ENCODE measurements at regions not wholly inside any gene's neighbourhood (a gene's known extent, or its start where the extent isn't known, plus 50 kb on each side); places are given as distances from the start of the nearest gene placed in this dataset.

GRCh38 chr3:182533394-182533793 lies 259.9 kb upstream of the ATP11B start:
- TF ChIP-seq CTCF (conservative IDR thresholded peaks at IDR 0.05; ENCODE audit: low read depth, low read length) (no peak), EZH2 (IDR thresholded peaks at IDR 0.05; ENCODE audit: borderline replicate concordance, low read depth, low read length, poor library complexity, severe bottlenecking) (no peak)
- Histone ChIP-seq H3K27me3 (replicated peaks; ENCODE audit: insufficient read depth, low read depth, low read length, poor library complexity) (no peaks in the 10 kb centered on the region), H3K4me3 (ENCODE audit: low read depth, low read length, poor library complexity, severe bottlenecking) (no peak overlapping the region), H3K4me1 (ENCODE audit: insufficient read depth, low read length, poor library complexity, severe bottlenecking) (no peaks in the 10 kb centered on the region), H3K36me3 (ENCODE audit: insufficient read depth, low read length, poor library complexity, severe bottlenecking) (no peaks in the 10 kb centered on the region), H3K27ac (ENCODE audit: low read depth, low read length, poor library complexity, severe bottlenecking) (no peak overlapping the region), H3K9me3 (ENCODE audit: low read depth, low read length, poor library complexity, severe bottlenecking) (no peaks in the 10 kb centered on the region)
- peak; percentile 14 for DNase-seq (ENCODE audit: low spot score)
- ChIA-PET CTCF (no interaction called here), POLR2A (ENCODE audit: low non-redundant PET) (no interaction called here)
- no TSS peak for BruUV-seq (replicated peaks)
- intact Hi-C loops (cut with micrococcal nuclease; ENCODE audit: unreplicated experiment): no loop called here

GRCh38 chr3:182544542-182544941 lies 248.8 kb upstream of the ATP11B start:
- Histone ChIP-seq H3K4me1 (ENCODE audit: insufficient read depth, low read length, poor library complexity, severe bottlenecking) (no peaks in the 10 kb centered on the region), H3K27ac (ENCODE audit: low read depth, low read length, poor library complexity, severe bottlenecking) (no peak overlapping the region), H3K4me3 (ENCODE audit: low read depth, low read length, poor library complexity, severe bottlenecking) (no peak overlapping the region), H3K36me3 (ENCODE audit: insufficient read depth, low read length, poor library complexity, severe bottlenecking) (no peaks in the 10 kb centered on the region), H3K27me3 (replicated peaks; ENCODE audit: insufficient read depth, low read depth, low read length, poor library complexity) (peaks cover 3% of the 10 kb centered on the region), H3K9me3 (ENCODE audit: low read depth, low read length, poor library complexity, severe bottlenecking) (no peaks in the 10 kb centered on the region)
- no peak for DNase-seq (ENCODE audit: low spot score)
- no peak for TF ChIP-seq EZH2 (IDR thresholded peaks at IDR 0.05; ENCODE audit: borderline replicate concordance, low read depth, low read length, poor library complexity, severe bottlenecking)
- no peak for TF ChIP-seq CTCF (conservative IDR thresholded peaks at IDR 0.05; ENCODE audit: low read depth, low read length)
- POLR2A ChIA-PET (ENCODE audit: low non-redundant PET): no interaction called here
- CTCF ChIA-PET: no interaction called here
- intact Hi-C loops (cut with micrococcal nuclease; ENCODE audit: unreplicated experiment): no loop called here
- BruUV-seq (replicated peaks): no TSS peak

- Histone ChIP-seq H3K4me1 (ENCODE audit: insufficient read depth, low read length, poor library complexity, severe bottlenecking) (peaks cover 18% of the 10 kb centered on the region), H3K27me3 (replicated peaks; ENCODE audit: insufficient read depth, low read depth, low read length, poor library complexity) (no peaks in the 10 kb centered on the region), H3K4me3 (ENCODE audit: low read depth, low read length, poor library complexity, severe bottlenecking) (no peak overlapping the region), H3K9me3 (ENCODE audit: low read depth, low read length, poor library complexity, severe bottlenecking) (peaks cover 5% of the 10 kb centered on the region), H3K36me3 (ENCODE audit: insufficient read depth, low read length, poor library complexity, severe bottlenecking) (no peaks in the 10 kb centered on the region), H3K27ac (ENCODE audit: low read depth, low read length, poor library complexity, severe bottlenecking) (no peak overlapping the region)
- no TSS peak for BruUV-seq (replicated peaks)
- no peak for DNase-seq (ENCODE audit: low spot score)
- CTCF ChIA-PET: no interaction called here
- POLR2A ChIA-PET (ENCODE audit: low non-redundant PET): no interaction called here
- TF ChIP-seq EZH2 (IDR thresholded peaks at IDR 0.05; ENCODE audit: borderline replicate concordance, low read depth, low read length, poor library complexity, severe bottlenecking): no peak
- no peak for TF ChIP-seq CTCF (conservative IDR thresholded peaks at IDR 0.05; ENCODE audit: low read depth, low read length)
- intact Hi-C loops (cut with micrococcal nuclease; ENCODE audit: unreplicated experiment): no loop called here
Measured at GRCh38 chr3:182562274-182562673, 231.0 kb upstream of the ATP11B start.
